Body of pancreas (tissue), 4 donors: ENCODE measurements at regions not wholly inside any gene's neighbourhood (a gene's known extent, or its start where the extent isn't known, plus 50 kb on each side); places are given as distances from the start of the nearest gene placed in this dataset.

Source experiments
- POLR2A ChIP-seq, 3 donors: fragments of 450-650 bp; IDR thresholded peaks; one replicate each; pipeline ENCODE4 v1.6.1; 2016; ENCODE audit warnings: antibody characterized with exemption in 3 of 3, mild to moderate bottlenecking in 2 of 3
- TF ChIP-seq, protein P1 (sequence below), 7 experiments: fragments of 450-650 bp in 4 of 7; fragments of 200-600 bp in 3 of 7; sonication (generic) in 3 of 7; IDR thresholded peaks; one replicate each; pipeline ENCODE4 v1.5.1; 2016 to 2019; ENCODE audit warnings: antibody characterized with exemption in 7 of 7

DNA sequence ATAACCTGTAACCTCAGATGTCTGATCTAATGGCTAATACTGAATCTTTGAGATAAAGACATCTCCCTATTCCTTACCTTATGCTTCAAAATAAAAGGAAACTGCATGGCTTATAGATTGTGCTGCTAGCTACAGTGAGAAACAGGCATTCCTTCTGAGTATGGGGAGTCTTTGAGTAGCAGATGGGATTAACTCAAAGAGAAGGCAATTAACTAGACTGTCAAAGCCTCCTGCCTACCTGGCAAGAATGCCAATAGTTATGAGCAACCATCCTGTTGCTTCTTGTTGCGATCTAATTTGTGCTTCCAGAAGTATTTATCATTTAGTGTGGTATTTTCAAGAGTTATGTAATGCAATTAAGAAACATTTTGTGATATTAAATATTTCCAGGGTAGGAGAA lies 660.0 kb upstream of the TMEFF2 start:
- TF ChIP-seq, protein P1, sequence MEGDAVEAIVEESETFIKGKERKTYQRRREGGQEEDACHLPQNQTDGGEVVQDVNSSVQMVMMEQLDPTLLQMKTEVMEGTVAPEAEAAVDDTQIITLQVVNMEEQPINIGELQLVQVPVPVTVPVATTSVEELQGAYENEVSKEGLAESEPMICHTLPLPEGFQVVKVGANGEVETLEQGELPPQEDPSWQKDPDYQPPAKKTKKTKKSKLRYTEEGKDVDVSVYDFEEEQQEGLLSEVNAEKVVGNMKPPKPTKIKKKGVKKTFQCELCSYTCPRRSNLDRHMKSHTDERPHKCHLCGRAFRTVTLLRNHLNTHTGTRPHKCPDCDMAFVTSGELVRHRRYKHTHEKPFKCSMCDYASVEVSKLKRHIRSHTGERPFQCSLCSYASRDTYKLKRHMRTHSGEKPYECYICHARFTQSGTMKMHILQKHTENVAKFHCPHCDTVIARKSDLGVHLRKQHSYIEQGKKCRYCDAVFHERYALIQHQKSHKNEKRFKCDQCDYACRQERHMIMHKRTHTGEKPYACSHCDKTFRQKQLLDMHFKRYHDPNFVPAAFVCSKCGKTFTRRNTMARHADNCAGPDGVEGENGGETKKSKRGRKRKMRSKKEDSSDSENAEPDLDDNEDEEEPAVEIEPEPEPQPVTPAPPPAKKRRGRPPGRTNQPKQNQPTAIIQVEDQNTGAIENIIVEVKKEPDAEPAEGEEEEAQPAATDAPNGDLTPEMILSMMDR (IDR thresholded peaks at IDR 0.05): no peak
- TF ChIP-seq POLR2A (IDR thresholded peaks at IDR 0.05): no peak
